AG09309 (cell line): ENCODE measurements at regions not wholly inside any gene's neighbourhood (a gene's known extent, or its start where the extent isn't known, plus 50 kb on each side); places are given as distances from the start of the nearest gene placed in this dataset.

Source experiments
- DNase-seq: peaks from one replicate; pipeline ENCODE4 v3.0.0-alpha.2; 2010; ENCODE audit warnings: low read depth
- H3K4me3 ChIP-seq: 2 replicates; pipeline ENCODE4 v1.5.1; 2011; ENCODE audit warnings: mild to moderate bottlenecking, low read depth, low read length, moderate library complexity; ENCODE audit not compliant: control insufficient read depth
- CTCF ChIP-seq: IDR thresholded peaks from 2 replicates; pipeline ENCODE4 v1.5.1; 2011; ENCODE audit warnings: mild to moderate bottlenecking, low read depth, low read length, inconsistent platforms; ENCODE audit not compliant: insufficient read depth, control insufficient read depth; ENCODE audit errors: missing control alignments

DNA sequence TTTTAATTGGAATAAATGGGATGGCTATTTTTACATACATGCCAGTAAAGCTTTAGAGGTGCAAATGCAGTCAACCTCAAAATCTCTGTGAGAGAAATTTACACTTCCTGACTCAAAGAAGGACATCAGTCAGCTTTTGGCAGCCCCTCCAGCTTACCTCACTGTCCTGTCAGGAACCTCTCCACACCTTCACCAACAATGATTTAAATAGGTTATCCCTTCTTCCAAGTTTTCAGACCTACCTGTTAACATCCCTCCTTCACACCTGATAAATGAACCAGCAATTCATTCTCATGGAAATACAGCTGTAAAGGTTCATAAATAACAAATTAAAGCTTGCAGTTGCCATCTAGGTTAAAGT, 286.1 kb downstream of the SHOX2 start:
- DNase-seq = no peak
- no peak overlapping the region for H3K4me3 ChIP-seq
- TF ChIP-seq CTCF = no peak

- H3K4me3 ChIP-seq = no peak overlapping the region
- TF ChIP-seq CTCF = no peak
- DNase-seq = no peak
Observed at GRCh38 chr3:157819270-157820156, 286.7 kb downstream of the SHOX2 start.

DNA sequence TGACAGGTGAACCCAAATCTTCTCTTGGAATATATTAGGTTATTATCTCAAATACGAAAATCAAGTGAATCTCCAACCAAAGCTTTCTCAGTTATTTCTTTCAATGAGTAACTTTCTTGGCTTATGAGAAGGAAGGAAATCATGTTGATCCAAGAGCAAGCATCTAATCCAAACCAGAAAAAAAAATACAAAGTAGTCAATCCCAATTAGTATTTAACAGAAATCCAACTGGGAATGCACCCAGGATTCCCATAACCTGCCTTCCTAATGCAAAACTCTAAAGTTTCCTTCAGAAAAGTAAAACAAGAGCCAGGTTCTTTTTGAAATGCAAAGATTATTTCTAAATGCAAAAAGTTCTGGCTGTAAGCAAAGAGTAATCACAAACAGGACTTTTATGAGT, 289.3 kb downstream of the SHOX2 start:
- TF ChIP-seq CTCF = no peak
- DNase-seq = no peak
- no peak overlapping the region for H3K4me3 ChIP-seq

DNA sequence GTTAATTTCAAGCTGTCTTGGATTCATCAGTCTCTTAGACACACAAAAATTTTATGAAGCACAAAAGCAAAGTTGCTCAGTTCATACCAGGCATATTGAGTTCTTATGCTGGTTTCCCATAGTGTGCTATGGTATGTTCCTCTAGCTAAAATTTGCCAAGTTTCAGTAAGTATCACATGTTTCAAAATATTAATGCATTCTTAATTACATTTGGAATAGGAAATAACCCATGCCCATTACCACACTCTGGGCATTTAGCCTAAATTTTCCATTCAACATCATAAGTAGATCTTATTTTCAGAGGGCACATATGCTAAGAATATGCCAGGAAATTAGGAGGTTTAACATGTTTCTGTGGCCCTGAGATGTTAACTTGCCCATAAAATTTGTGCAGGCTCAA, 289.9 kb downstream of the SHOX2 start:
- no peak overlapping the region for H3K4me3 ChIP-seq
- DNase-seq = no peak
- TF ChIP-seq CTCF = no peak

DNA sequence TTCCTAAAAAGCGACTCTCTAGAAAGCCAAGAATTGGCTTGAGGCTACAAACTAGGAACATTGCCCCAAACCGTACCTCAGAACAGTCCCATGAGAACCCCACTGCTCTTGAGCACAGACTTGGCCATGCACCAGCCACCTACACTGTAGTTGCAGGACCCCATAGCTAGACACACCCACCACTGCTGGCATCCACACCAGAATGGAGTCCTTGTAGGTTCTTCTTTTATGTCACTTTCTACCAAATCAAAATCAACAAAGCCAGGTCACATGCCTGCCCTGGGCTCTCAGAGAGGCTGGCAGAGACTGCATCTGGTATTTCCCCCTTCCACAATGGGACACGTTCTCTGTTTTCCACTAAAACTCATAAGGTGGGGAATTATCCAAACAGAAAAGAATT, 290.5 kb downstream of the SHOX2 start:
- no peak for DNase-seq
- no peak for TF ChIP-seq CTCF
- no peak overlapping the region for H3K4me3 ChIP-seq

GRCh38 chr3:157810924-157811718, 295.1 kb downstream of the SHOX2 start:
- TF ChIP-seq CTCF = no peak
- DNase-seq = no peak
- no peak overlapping the region for H3K4me3 ChIP-seq
